CD4-positive, alpha-beta T cell treated with Interleukin-21 for 1 hour (primary cell): ENCODE measurements at regions not wholly inside any gene's neighbourhood (a gene's known extent, or its start where the extent isn't known, plus 50 kb on each side); places are given as distances from the start of the nearest gene placed in this dataset.

Experiments used
- DNase-seq: peaks from one replicate; pipeline ENCODE4 v3.0.0-alpha.2; 2020

- no peak for DNase-seq
These were observed 54.0 kb upstream of the PRPS1L1 start for GRCh38 chr7:18081617-18082016.

DNA sequence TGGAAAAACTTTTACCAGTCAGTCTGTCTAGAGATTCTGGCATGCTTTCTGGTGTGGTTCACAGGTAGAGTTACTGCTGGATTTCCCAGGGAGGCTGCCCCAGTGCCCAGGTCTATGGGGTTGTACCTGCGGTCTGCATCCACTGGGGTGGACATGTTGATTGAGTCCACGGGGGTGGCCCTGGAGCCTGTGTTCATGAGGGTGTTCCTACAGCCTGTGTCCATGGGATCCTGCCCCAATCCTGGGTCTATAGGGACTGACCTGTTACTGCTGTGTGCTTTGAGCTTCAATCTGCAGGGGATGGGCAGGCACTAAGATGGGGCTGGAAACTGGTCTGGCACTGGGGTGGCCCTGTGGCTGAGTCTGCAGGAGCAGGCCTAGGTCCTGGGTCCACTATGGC lies 54.5 kb upstream of the PRPS1L1 start:
- DNase-seq, result no peak

DNA sequence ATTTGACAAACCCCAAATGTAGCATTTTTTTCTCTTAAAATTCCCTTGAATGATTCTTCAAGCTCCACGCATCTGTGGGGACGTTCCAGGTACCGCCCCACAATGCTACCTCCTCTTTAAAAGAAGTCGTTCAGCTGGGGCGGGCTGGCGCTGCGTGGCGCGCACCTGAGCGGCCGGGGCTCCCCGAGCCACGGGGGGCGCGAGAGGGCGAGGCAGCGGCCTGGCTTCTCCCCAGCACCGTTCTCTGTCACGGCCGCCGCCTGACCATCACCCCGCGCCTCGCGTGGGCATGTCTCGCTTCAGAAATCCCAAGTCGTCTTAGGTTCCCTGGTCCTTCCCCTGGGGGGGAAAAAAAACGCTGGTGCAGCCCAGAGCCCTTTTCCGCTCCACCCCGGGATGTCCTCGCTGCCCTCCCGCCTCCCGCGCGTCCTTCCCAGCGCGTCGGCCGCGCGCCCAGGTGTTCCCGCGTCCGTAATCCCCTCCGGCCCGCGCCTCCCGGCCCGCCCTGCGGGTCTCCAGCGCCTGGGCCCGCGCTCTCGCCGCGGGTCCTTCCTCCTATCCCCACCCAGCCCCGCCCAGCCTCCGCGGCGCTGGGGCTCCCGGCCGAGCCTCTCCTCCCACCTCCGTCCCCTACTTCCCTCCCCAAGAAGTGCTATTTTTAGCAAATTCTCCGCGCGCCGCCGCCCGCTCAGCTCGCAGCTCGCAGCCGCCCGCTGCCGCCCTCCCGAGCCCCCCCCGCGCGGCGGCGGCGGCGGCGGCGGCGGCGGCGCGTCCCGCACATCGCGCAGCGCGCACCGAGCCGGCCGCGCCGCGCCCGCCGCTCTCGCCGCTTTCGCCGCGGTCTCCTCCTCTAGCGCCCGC lies 58.7 kb upstream of the PRPS1L1 start:
- no peak for DNase-seq

DNA sequence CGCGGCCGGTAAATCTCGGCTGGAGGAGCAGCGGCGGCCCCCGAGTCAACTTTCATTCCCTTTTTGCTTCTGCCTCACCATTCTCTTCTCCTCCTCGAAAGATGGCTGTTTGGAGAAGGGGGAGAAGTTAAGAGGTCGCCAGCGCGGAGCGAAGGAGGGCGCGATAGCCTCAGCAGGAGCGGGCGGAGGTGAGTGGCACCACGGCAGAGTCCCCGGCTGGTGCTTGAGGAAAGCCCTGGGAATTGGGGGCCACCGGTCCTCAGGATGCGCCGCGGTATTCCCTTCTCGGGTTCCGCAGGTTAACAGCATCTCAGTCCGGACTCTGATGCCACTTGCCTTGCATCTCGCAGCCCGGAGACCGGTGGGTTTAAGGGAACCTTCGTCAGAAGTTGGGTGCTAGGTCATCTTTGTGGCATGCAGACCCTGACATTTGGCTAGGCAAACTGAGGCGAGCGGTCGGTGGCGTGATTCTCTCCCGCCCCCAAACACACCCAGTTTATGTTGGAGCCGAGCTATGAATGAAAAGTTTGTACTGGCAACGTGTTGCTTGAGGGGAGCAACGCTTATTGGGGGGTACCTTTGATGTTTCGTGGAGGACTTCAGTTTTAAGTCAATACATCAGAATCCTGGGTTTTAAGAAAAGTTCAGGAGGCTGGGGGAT lies 59.5 kb upstream of the PRPS1L1 start:
- DNase-seq, result no peak

DNA sequence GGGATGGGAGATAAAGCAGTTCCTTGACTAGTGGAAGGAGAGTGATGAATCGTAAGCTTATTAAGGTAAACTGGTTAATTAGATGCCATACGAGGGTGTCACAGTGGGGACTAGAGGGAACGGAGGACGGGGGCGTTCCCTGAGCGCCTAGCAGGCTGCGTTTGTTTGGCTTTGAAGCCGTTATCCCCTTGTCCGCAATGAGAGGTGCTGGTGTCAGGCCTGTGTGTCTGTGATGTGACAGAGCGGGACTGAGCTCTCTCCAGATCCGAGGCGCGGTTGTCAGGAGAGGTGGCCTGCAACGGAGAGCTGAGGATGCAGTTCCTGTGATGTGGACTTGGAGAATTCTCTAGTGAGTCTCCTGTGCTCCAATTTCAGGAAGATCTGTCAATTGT lies 60.0 kb upstream of the PRPS1L1 start:
- DNase-seq, result no peak

DNA sequence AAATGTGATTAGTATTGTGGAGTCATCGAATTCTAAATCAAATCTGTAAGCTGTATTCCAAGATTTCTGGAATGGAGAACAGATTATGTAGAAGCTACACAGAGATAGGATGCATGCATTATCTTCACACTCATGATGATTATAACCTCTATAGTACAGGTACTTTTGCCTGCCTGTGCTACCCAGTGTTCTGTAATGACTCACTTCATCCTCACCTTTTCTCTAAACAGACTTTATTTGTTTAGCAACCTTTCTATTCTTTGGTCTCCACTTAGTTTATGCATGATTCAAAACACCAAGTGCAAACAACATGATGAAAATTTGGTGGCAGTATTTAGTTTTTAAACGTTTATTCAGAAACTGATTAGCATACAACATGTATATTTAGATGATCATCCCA lies 68.4 kb upstream of the PRPS1L1 start:
- DNase-seq, result no peak

GRCh38 chr7:18102576-18102975 lies 74.9 kb upstream of the PRPS1L1 start:
- no peak for DNase-seq

DNA sequence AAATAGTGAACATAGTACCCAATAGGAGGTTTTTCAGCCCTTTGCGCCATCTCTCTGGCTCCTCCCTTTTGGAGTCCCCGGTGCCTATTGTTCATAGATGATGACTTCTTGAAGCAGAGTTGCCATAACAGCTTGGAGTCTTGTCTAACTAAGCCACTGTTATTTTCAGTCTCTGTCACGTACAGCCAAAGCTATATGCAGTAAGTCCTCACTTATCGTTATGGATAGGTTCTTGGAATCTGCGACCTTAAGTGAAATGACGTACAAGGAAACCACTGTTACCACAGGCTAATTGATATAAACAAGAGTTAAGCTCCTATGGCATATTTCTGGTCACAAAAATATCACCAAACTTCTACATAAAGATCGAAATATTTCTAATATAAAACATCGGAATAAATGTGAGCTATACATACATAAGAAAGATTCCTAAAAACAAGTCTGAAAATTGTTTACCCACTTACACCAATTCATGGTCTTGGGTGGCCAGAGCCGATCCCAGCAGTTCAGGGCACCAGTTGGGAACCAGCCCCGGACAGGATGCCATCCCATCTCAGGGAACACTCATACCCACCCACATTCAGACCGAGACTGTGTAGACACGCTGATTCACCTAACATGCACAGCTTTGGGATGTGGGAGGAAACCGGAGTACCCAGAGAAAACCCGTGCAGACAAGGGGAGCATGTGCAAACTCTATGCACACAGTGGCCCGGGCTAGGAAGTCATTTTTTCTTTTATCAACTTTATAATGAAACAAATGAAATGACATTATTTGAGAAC lies 76.0 kb upstream of the PRPS1L1 start:
- DNase-seq, result no peak

- DNase-seq, result no peak
These were observed 82.1 kb upstream of the PRPS1L1 start for GRCh38 chr7:18109762-18110161.

- DNase-seq, result no peak
These were observed 89.0 kb upstream of the PRPS1L1 start for GRCh38 chr7:18116661-18117060.

DNA sequence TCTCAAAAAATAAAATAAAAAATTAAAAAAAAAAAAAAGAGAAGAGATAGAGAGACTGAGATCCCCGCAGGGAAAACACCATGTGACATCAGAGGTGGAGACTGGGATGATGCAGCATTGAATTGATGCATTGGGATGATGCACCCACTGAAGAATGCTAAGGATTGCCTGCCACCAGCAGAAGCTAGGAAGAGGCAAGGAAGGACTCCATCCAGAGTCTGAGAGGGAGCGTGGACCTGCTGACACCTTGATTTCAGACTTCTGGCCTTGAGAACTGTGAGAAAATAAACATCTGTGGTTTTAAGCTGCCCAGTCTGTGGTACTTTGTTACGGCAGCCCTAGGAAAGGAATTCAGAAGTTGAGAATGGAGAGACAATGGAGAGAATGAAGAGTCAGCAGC lies 89.8 kb upstream of the PRPS1L1 start:
- no peak for DNase-seq

DNA sequence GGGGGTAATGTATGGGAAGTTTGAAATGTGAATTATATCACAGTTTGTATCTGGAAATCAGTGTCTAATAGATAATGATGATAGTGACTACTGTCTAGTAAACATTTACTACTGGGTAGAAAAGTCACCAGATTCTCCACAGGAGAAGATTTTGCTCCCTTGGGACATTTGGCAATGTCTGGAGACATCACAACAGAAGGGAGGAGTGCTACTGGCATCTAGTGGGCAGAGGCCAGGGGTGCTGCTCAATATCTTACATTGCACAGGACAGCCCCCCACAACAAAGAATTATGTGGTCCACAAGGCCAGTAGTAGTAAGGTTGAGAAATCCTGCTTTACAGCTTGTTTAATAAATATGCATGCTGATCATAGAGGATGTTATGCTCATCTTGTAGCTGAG lies 92.3 kb upstream of the PRPS1L1 start:
- DNase-seq, result no peak

DNA sequence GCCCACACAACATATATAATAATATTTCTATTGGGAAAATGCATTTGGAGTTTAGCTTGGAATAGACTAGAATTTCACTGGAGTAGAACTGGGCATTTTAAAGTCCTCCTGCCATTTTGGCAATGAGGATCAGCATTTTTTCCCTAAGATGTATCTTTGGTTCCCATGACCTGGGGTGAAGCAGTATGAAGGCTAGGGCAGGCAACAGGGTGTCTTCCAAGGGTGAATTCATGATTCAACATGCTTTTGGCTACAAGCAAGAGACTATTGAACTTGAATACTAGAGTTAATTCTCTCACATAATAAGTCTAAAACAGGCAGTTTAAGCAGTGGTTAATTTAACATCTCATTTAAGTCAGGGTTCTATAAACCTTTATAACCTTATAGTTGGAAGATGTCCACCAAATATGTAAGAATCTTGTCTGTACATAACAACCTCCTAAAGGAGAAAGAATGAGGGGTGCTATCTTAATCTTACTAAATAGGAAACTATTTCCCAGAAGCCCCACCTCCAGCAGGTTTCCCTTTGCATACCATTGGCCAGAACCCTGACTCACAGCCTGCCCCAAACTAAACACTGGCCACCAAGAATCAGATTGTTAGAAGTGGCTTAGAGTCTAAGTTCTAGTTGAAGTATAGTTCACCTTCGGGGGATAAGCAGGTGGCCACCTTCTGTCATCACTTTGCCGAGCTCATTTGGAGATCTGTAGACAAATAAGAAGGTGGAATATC lies 96.0 kb upstream of the PRPS1L1 start:
- DNase-seq, result no peak

GRCh38 chr7:18125476-18125875 lies 97.8 kb upstream of the PRPS1L1 start:
- DNase-seq, result no peak

DNA sequence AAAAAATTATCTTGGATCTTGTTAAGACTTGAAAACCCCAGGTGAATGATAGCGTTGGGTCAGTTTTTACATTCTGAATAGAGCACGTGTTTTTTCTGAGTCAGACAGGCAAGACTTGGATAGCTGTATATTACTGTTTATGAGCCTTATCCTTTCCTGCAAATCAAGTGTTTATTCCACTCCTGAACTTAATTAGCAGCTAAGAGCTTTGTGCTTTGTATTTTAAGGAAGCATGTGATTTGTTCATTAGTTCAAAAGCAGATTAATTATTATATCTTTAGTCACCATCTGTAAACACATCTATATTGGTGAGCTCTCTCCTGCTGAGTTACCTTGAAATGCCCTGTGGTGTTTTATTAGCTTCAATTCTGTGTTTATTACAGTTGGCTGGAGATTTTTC lies 98.6 kb upstream of the PRPS1L1 start:
- no peak for DNase-seq

DNA sequence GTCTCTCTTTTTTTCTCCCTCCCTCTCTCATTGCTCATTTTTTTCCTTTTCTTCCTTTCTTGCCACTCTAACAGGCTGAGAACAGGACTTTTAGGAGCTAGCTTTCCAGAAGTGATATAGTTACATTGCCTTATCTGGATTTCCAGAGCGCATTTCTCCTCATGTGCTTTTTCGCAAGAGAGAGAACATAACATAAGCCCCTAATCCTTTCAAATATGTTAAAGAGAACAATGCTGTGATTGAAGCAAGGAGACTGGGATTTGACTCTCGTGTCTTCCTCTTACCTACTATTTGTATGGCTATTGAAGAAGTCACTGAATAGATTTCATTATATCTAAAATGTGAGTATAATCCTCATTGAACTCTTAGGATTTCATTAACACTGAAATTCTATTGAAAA lies 101.2 kb upstream of the PRPS1L1 start:
- no peak for DNase-seq

- DNase-seq, result no peak
These were observed 105.2 kb upstream of the PRPS1L1 start for GRCh38 chr7:18132811-18133210.

GRCh38 chr7:18133921-18134320 lies 106.3 kb upstream of the PRPS1L1 start:
- no peak for DNase-seq

DNA sequence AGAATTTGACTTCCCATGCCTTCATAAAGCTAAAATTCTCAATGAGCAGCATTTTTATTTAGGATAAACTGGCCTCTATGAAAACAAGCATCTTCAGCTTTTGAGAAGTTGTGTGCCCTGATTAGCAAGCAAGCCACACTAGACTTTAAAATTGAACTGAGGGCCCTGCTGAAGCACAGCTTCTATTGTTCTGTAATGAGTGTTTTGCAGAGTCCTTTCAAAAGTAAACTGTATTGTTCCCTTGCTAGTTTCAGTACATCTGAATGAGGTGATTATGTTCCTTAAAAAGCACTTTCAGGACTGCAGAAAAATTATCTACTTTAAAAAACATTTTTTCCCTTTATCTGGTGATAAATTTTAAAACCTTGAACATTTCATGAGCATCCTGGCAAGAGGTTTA lies 113.3 kb upstream of the PRPS1L1 start:
- no peak for DNase-seq

DNA sequence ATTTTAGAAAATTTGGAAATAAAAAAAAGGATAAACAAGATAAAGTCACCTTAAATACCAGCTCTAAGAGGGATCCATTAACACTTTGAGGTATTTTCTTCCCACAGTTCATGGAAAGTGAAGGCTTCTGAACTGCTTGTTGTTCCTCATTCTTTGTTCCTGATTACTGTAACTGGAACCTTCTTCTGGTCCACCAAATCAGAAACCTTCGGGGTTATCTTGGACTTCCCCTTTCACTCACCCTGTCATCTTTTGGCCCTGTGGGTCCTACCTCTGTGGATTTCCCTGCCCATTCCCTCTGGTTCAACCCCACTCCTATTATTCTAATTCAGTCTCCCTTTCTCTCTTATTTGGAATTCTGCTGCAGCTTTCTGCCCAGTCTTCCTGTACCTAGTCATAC lies 116.5 kb upstream of the PRPS1L1 start:
- peak; percentile 4 for DNase-seq

DNA sequence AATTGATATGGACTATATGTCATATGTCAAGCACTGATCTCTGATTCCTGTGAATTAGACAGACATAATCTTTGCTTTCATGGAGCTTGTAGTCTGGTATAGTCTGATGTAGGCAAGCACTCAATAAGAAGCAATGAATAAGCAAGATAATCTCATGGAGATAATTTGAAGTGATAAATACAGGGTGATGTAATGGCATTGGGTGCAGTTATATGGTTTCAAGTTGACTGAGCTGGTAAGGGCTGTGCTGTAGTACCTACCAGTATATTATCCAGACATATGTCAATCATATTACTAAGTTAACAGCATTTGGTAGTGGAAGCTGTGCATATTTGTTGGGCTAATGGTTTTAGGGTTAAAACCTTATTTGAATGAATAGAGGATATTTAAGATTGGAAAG lies 117.5 kb upstream of the PRPS1L1 start:
- DNase-seq, result no peak

- DNase-seq, result no peak
These were observed 123.8 kb upstream of the PRPS1L1 start for GRCh38 chr7:18151422-18151821.

GRCh38 chr7:18153183-18153748 lies 125.6 kb upstream of the PRPS1L1 start:
- DNase-seq, result no peak
